Activated CD4-positive, alpha-beta T cell treated with anti-CD3 and anti-CD28 coated beads for 4 hours (primary cell): ENCODE measurements at regions not wholly inside any gene's neighbourhood (a gene's known extent, or its start where the extent isn't known, plus 50 kb on each side); places are given as distances from the start of the nearest gene placed in this dataset.
"Not testable (repeated sequence)": the region's sequence is repeated elsewhere in the genome, so short reads cannot be mapped to it uniquely, and the experiment has no call there.

ENCODE experiments used
- DNase-seq, 2 donors: peaks; one replicate each; pipeline ENCODE4 v3.0.0-alpha.2; 2020

GRCh38 chr14:40072175-40072574, 639.9 kb upstream of the FBXO33 start:
- no peak for DNase-seq

- DNase-seq: no peak
These were observed 627.0 kb upstream of the FBXO33 start for GRCh38 chr14:40058901-40059897.

GRCh38 chr14:40053416-40053815, 621.2 kb upstream of the FBXO33 start:
- no peak for DNase-seq

- DNase-seq: no peak
These were observed 596.8 kb upstream of the FBXO33 start for GRCh38 chr14:40028991-40029390.

- DNase-seq: no peak
These were observed 592.9 kb upstream of the FBXO33 start for GRCh38 chr14:40025101-40025500.

GRCh38 chr14:40010961-40011360, 578.7 kb upstream of the FBXO33 start:
- DNase-seq: no peak

- no peak for DNase-seq
These were observed 577.5 kb upstream of the FBXO33 start for GRCh38 chr14:40009771-40010170.

- not testable (repeated sequence) for DNase-seq
These were observed 576.1 kb upstream of the FBXO33 start for GRCh38 chr14:40008345-40008744.

GRCh38 chr14:40004871-40005500, 572.8 kb upstream of the FBXO33 start:
- no peak for DNase-seq

GRCh38 chr14:40003773-40004172, 571.5 kb upstream of the FBXO33 start:
- no peak for DNase-seq

GRCh38 chr14:39998854-39999253, 566.6 kb upstream of the FBXO33 start:
- DNase-seq: no peak

GRCh38 chr14:39998114-39998513, 565.9 kb upstream of the FBXO33 start:
- DNase-seq: no peak

- no peak for DNase-seq
These were observed 558.8 kb upstream of the FBXO33 start for GRCh38 chr14:39991041-39991440.

GRCh38 chr14:39988939-39989338, 556.7 kb upstream of the FBXO33 start:
- no peak for DNase-seq

GRCh38 chr14:39984323-39984722, 552.1 kb upstream of the FBXO33 start:
- no peak for DNase-seq

GRCh38 chr14:39977198-39977597, 545.0 kb upstream of the FBXO33 start:
- DNase-seq: no peak

GRCh38 chr14:39974036-39974435, 541.8 kb upstream of the FBXO33 start:
- no peak for DNase-seq

GRCh38 chr14:39972704-39973103, 540.5 kb upstream of the FBXO33 start:
- DNase-seq: no peak

GRCh38 chr14:39967885-39968284, 535.7 kb upstream of the FBXO33 start:
- DNase-seq: no peak

GRCh38 chr14:39957987-39958386, 525.8 kb upstream of the FBXO33 start:
- no peak for DNase-seq

- DNase-seq: no peak
These were observed 525.1 kb upstream of the FBXO33 start for GRCh38 chr14:39957290-39957689.

GRCh38 chr14:39956372-39956771, 524.1 kb upstream of the FBXO33 start:
- no peak for DNase-seq

GRCh38 chr14:39948235-39948634, 516.0 kb upstream of the FBXO33 start:
- no peak for DNase-seq

- DNase-seq: no peak
These were observed 514.6 kb upstream of the FBXO33 start for GRCh38 chr14:39946807-39947206.
